ENCODE measurements at regions not wholly inside any gene's neighbourhood (a gene's known extent, or its start where the extent isn't known, plus 50 kb on each side); places are given as distances from the start of the nearest gene placed in this dataset.

- Histone ChIP-seq H3K9me2 (ENCODE audit: insufficient read depth) (no peaks in the 10 kb centered on the region), H4K20me1 (ENCODE audit: insufficient read depth) (no peaks in the 10 kb centered on the region), H3K36me3 (ENCODE audit: control insufficient read depth in 1 of 2, insufficient read depth in 2 of 2, low read length in 2 of 2) (no peaks in the 10 kb centered on the region), H3K4me3 (replicated peaks in 1 of 2; ENCODE audit: low read depth in 1 of 2, low read length in 2 of 2) (no peak overlapping the region), H3K79me2 (ENCODE audit: insufficient read depth, low read length) (no peaks in the 10 kb centered on the region), H3K9me3 (ENCODE audit: control insufficient read depth in 1 of 2, insufficient read depth in 1 of 2, low read depth in 1 of 2, low read length in 2 of 2) (no peaks in the 10 kb centered on the region), H3K4me2 (ENCODE audit: low read length) (no peak overlapping the region), H2AFZ (ENCODE audit: low read depth, low read length, poor library complexity, severe bottlenecking) (no peak overlapping the region), H3K27me3 (ENCODE audit: insufficient read depth, low read length) (peaks cover 13% of the 10 kb centered on the region; the same call in 1 of the 2 replicates), H3K4me1 (ENCODE audit: control insufficient read depth in 1 of 2, insufficient read depth in 2 of 2, low read length in 2 of 2) (peaks cover 0 to 4% of the 10 kb centered on the region in 2 experiments; a peak in 1 of 4 replicates), H3K27ac (ENCODE audit: low read depth, low read length) (no peak overlapping the region), H3K9ac (ENCODE audit: low read length) (no peak overlapping the region)
- CTCF ChIA-PET = no interaction called here
- RAD21 ChIA-PET (ENCODE audit: low non-redundant PET in 1 of 2, low total read pairs in 2 of 2, uncharacterized antibody in 2 of 2, unreplicated experiment in 2 of 2) = no interaction called here
- ATAC-seq = no peak
- intact Hi-C loops (cut with micrococcal nuclease) = no loop called here
- BruUV-seq (replicated peaks) = no TSS peak
- POLR2A ChIA-PET = no interaction called here
- no peak for DNase-seq (ENCODE audit: low read depth, low spot score)
- TF ChIP-seq FOSL1 (IDR thresholded peaks at IDR 0.05; ENCODE audit: low read depth) = no peak
- TF ChIP-seq SP1 (IDR thresholded peaks at IDR 0.05; ENCODE audit: low read depth) = no peak
- TF ChIP-seq ELF1 (IDR thresholded peaks at IDR 0.05; ENCODE audit: borderline replicate concordance, low read depth) = no peak
- no peak for TF ChIP-seq TCF7L2 (IDR thresholded peaks at IDR 0.05; ENCODE audit: borderline replicate concordance, extremely low read depth, insufficient read depth, insufficient read length)
- no peak for TF ChIP-seq CBX3 (IDR thresholded peaks at IDR 0.05; ENCODE audit: low read depth)
- TF ChIP-seq ZFX (IDR thresholded peaks at IDR 0.05) = no peak
- TF ChIP-seq, protein P1, sequence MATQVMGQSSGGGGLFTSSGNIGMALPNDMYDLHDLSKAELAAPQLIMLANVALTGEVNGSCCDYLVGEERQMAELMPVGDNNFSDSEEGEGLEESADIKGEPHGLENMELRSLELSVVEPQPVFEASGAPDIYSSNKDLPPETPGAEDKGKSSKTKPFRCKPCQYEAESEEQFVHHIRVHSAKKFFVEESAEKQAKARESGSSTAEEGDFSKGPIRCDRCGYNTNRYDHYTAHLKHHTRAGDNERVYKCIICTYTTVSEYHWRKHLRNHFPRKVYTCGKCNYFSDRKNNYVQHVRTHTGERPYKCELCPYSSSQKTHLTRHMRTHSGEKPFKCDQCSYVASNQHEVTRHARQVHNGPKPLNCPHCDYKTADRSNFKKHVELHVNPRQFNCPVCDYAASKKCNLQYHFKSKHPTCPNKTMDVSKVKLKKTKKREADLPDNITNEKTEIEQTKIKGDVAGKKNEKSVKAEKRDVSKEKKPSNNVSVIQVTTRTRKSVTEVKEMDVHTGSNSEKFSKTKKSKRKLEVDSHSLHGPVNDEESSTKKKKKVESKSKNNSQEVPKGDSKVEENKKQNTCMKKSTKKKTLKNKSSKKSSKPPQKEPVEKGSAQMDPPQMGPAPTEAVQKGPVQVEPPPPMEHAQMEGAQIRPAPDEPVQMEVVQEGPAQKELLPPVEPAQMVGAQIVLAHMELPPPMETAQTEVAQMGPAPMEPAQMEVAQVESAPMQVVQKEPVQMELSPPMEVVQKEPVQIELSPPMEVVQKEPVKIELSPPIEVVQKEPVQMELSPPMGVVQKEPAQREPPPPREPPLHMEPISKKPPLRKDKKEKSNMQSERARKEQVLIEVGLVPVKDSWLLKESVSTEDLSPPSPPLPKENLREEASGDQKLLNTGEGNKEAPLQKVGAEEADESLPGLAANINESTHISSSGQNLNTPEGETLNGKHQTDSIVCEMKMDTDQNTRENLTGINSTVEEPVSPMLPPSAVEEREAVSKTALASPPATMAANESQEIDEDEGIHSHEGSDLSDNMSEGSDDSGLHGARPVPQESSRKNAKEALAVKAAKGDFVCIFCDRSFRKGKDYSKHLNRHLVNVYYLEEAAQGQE (IDR thresholded peaks at IDR 0.05; ENCODE audit: low read depth) = no peak
- no peak for TF ChIP-seq EZH2 (IDR thresholded peaks at IDR 0.05)
- TF ChIP-seq CTCF (IDR thresholded peaks at IDR 0.05 in 2 of 3, conservative IDR thresholded peaks at IDR 0.05 in 1 of 3; ENCODE audit: borderline replicate concordance in 1 of 3, insufficient read depth in 1 of 3, low read depth in 2 of 3, low read length in 2 of 3) = no peak
- no peak for TF ChIP-seq RAD21 (IDR thresholded peaks at IDR 0.05; ENCODE audit: low read depth)
- no peak for TF ChIP-seq SIN3A (IDR thresholded peaks at IDR 0.05; ENCODE audit: low read depth)
- TF ChIP-seq YY1 (IDR thresholded peaks at IDR 0.05; ENCODE audit: extremely low read depth, insufficient replicate concordance, low read depth, low read length) = no peak
- no peak for TF ChIP-seq ZBTB33 (IDR thresholded peaks at IDR 0.05; ENCODE audit: extremely low read depth, insufficient replicate concordance, low read length)
- no peak for TF ChIP-seq MAX (IDR thresholded peaks at IDR 0.05)
- TF ChIP-seq EGR1 (IDR thresholded peaks at IDR 0.05; ENCODE audit: low read depth) = no peak
- TF ChIP-seq POLR2A (IDR thresholded peaks at IDR 0.05; ENCODE audit: borderline replicate concordance, extremely low read depth, insufficient read depth, insufficient read length) = no peak
- TF ChIP-seq JUND (IDR thresholded peaks at IDR 0.05) = no peak
- TF ChIP-seq EZH2phosphoT487 (IDR thresholded peaks at IDR 0.05; ENCODE audit: borderline replicate concordance) = no peak
Measured at GRCh38 chr1:29729281-29729680, 493.0 kb downstream of the PTPRU start.

Measured in HCT116 (cell line).